DND-41 (cell line): ENCODE measurements at regions not wholly inside any gene's neighbourhood (a gene's known extent, or its start where the extent isn't known, plus 50 kb on each side); places are given as distances from the start of the nearest gene placed in this dataset.

Experiments used
- EZH2 ChIP-seq: IDR thresholded peaks from 3 replicates; pipeline ENCODE4 v1.6.1; 2012; ENCODE audit warnings: borderline replicate concordance, low read depth, mild to moderate bottlenecking, moderate library complexity, low read length, inconsistent platforms; ENCODE audit not compliant: severe bottlenecking
- TF ChIP-seq, protein P1 (sequence below): IDR thresholded peaks from 2 replicates; pipeline ENCODE4 v1.5.1; 2012; ENCODE audit warnings: borderline replicate concordance, low read length, moderate library complexity, mild to moderate bottlenecking; ENCODE audit not compliant: poor library complexity, severe bottlenecking; ENCODE audit errors: extremely low read depth

DNA sequence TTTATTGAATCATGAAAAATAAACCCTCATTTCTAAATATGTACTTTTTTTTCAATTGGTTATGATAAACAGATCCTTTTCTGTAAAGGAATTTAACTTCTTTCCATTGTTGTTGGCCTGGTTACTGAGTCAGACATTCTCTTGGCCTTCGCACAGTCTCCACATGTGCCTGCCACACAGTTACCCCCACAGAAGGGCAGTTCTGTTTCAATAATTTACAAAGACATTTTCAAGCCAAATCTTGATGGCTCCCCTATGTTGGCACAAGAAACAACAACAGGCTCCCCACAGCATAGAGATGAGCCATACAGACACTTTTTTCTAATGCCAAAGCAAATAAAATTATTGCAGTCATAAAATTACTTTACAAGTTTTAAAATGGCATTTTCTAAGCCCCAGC lies 55.6 kb upstream of the BEND6 start:
- TF ChIP-seq, protein P1, sequence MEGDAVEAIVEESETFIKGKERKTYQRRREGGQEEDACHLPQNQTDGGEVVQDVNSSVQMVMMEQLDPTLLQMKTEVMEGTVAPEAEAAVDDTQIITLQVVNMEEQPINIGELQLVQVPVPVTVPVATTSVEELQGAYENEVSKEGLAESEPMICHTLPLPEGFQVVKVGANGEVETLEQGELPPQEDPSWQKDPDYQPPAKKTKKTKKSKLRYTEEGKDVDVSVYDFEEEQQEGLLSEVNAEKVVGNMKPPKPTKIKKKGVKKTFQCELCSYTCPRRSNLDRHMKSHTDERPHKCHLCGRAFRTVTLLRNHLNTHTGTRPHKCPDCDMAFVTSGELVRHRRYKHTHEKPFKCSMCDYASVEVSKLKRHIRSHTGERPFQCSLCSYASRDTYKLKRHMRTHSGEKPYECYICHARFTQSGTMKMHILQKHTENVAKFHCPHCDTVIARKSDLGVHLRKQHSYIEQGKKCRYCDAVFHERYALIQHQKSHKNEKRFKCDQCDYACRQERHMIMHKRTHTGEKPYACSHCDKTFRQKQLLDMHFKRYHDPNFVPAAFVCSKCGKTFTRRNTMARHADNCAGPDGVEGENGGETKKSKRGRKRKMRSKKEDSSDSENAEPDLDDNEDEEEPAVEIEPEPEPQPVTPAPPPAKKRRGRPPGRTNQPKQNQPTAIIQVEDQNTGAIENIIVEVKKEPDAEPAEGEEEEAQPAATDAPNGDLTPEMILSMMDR, result no peak
- TF ChIP-seq EZH2, result no peak
